ENCODE measurements at regions not wholly inside any gene's neighbourhood (a gene's known extent, or its start where the extent isn't known, plus 50 kb on each side); places are given as distances from the start of the nearest gene placed in this dataset.

DNA sequence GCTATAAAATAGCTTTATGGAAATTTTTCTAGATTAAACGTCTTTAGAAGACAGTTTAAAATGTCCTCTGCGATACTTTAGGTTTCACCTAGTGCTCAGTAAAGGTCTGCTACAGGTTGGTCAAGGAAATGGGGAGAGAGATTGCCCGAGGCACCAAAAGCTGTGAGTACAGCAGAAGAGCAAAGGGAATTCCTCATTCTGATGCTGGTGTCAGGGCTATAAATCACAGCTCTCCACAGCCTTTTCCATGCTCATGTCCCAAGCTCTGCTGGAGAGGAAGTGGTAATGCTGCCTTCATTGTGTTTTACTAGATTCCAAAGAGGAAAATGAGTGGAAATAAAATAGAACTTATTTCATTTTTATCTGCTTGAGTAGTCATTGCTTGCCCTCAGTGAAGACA, 2060.4 kb downstream of the ARAP2 start:
- CTCF ChIA-PET: no interaction called here
- intact Hi-C loops (cut with micrococcal nuclease): no loop called here
- no peaks in the 10 kb centered on the region for H3K9me2 ChIP-seq (ENCODE audit: insufficient read depth)
- no peak overlapping the region for H3K4me2 ChIP-seq (ENCODE audit: low read length)
- TF ChIP-seq JUND (IDR thresholded peaks at IDR 0.05) (no peak), SIN3A (IDR thresholded peaks at IDR 0.05; ENCODE audit: low read depth) (no peak), EZH2 (IDR thresholded peaks at IDR 0.05) (no peak), EZH2phosphoT487 (IDR thresholded peaks at IDR 0.05; ENCODE audit: borderline replicate concordance) (no peak), ZFX (IDR thresholded peaks at IDR 0.05) (no peak), POLR2A (IDR thresholded peaks at IDR 0.05; ENCODE audit: borderline replicate concordance, extremely low read depth, insufficient read depth, insufficient read length) (no peak), FOSL1 (IDR thresholded peaks at IDR 0.05; ENCODE audit: low read depth) (no peak), ELF1 (IDR thresholded peaks at IDR 0.05; ENCODE audit: borderline replicate concordance, low read depth) (no peak), POLR2AphosphoS5 (IDR thresholded peaks at IDR 0.05; ENCODE audit: low read depth, low read length) (no peak), ZNF274 (IDR thresholded peaks at IDR 0.05; ENCODE audit: low read depth, low read length) (no peak), CTCF (IDR thresholded peaks at IDR 0.05 in 2 of 3, conservative IDR thresholded peaks at IDR 0.05 in 1 of 3; ENCODE audit: borderline replicate concordance in 1 of 3, insufficient read depth in 1 of 3, low read depth in 2 of 3, low read length in 2 of 3) (no peak), CBX3 (IDR thresholded peaks at IDR 0.05; ENCODE audit: low read depth) (no peak), YY1 (IDR thresholded peaks at IDR 0.05; ENCODE audit: extremely low read depth, insufficient replicate concordance, low read depth, low read length) (no peak)
- TF ChIP-seq, protein P1, sequence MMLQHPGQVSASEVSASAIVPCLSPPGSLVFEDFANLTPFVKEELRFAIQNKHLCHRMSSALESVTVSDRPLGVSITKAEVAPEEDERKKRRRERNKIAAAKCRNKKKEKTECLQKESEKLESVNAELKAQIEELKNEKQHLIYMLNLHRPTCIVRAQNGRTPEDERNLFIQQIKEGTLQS (IDR thresholded peaks at IDR 0.05): no peak
- TF ChIP-seq, protein P2, sequence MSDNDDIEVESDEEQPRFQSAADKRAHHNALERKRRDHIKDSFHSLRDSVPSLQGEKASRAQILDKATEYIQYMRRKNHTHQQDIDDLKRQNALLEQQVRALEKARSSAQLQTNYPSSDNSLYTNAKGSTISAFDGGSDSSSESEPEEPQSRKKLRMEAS (IDR thresholded peaks at IDR 0.05): no peak
- peak overlapping the region; percentile 41 for H2AFZ ChIP-seq (ENCODE audit: low read depth, low read length, poor library complexity, severe bottlenecking)
- H3K27me3 ChIP-seq (ENCODE audit: insufficient read depth, low read length): no peaks in the 10 kb centered on the region
- DNase-seq (ENCODE audit: low read depth, low spot score) (no peak), ATAC-seq (no peak)
- POLR2A ChIA-PET: no interaction called here
- no peak overlapping the region for H3K9ac ChIP-seq (ENCODE audit: low read length)
- no peak overlapping the region for H3K27ac ChIP-seq (ENCODE audit: low read depth, low read length)
- H3K4me1 ChIP-seq (ENCODE audit: control insufficient read depth in 1 of 2, insufficient read depth in 2 of 2, low read length in 2 of 2): peaks cover 3 to 31% of the 10 kb centered on the region in 2 experiments; a peak in 3 of 4 replicates
- H3K79me2 ChIP-seq (ENCODE audit: insufficient read depth, low read length): no peaks in the 10 kb centered on the region
- H3K9me3 ChIP-seq (ENCODE audit: control insufficient read depth in 1 of 2, insufficient read depth in 1 of 2, low read depth in 1 of 2, low read length in 2 of 2): no peaks in the 10 kb centered on the region
- no peaks in the 10 kb centered on the region for H3K36me3 ChIP-seq (ENCODE audit: control insufficient read depth in 1 of 2, insufficient read depth in 2 of 2, low read length in 2 of 2)
- BruUV-seq (replicated peaks): no TSS peak
- RAD21 ChIA-PET (ENCODE audit: low non-redundant PET in 1 of 2, low total read pairs in 2 of 2, uncharacterized antibody in 2 of 2, unreplicated experiment in 2 of 2): no interaction called here
- H4K20me1 ChIP-seq (ENCODE audit: insufficient read depth): no peaks in the 10 kb centered on the region
- H3K4me3 ChIP-seq (replicated peaks in 1 of 2; ENCODE audit: low read depth in 1 of 2, low read length in 2 of 2): no peak overlapping the region

Data from HCT116 (cell line).